C4-2B (cell line): ENCODE measurements at regions not wholly inside any gene's neighbourhood (a gene's known extent, or its start where the extent isn't known, plus 50 kb on each side); places are given as distances from the start of the nearest gene placed in this dataset.

ENCODE experiments used
- ZFX ChIP-seq: fragments of 450-650 bp; IDR thresholded peaks from 2 replicates; pipeline ENCODE4 v1.6.1; 2017
- TF ChIP-seq, protein P1 (sequence below): fragments of 450-650 bp; conservative IDR thresholded peaks from 2 replicates; pipeline ENCODE4 v1.5.1; 2017; ENCODE audit warnings: mild to moderate bottlenecking

DNA sequence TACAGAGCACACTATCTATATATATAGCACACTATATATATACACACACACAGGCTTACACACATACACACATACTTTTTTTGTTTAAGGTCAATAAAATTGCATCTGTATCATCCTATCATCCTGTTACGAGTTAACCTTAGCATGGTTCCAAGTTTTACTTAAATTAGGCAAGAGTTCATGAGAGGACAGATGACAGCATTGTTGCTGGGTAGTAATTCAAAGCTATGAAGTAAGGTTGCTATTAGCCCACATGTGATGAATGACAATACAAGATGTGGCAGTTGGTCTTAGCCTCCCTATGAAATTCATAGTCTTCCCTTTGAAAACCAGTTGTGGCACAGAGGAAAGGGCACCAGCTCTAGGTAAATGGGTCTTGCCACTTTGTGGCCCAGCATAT, 438.1 kb downstream of the ACTL7B start:
- TF ChIP-seq, protein P1, sequence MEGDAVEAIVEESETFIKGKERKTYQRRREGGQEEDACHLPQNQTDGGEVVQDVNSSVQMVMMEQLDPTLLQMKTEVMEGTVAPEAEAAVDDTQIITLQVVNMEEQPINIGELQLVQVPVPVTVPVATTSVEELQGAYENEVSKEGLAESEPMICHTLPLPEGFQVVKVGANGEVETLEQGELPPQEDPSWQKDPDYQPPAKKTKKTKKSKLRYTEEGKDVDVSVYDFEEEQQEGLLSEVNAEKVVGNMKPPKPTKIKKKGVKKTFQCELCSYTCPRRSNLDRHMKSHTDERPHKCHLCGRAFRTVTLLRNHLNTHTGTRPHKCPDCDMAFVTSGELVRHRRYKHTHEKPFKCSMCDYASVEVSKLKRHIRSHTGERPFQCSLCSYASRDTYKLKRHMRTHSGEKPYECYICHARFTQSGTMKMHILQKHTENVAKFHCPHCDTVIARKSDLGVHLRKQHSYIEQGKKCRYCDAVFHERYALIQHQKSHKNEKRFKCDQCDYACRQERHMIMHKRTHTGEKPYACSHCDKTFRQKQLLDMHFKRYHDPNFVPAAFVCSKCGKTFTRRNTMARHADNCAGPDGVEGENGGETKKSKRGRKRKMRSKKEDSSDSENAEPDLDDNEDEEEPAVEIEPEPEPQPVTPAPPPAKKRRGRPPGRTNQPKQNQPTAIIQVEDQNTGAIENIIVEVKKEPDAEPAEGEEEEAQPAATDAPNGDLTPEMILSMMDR = no peak
- TF ChIP-seq ZFX = no peak
